IMR-90 (cell line): ENCODE measurements at regions not wholly inside any gene's neighbourhood (a gene's known extent, or its start where the extent isn't known, plus 50 kb on each side); places are given as distances from the start of the nearest gene placed in this dataset.

Experiments
- BHLHE40 ChIP-seq: fragments of 150-350 bp; IDR thresholded peaks from 2 replicates; pipeline ENCODE4 v1.6.1; 2016; ENCODE audit warnings: mild to moderate bottlenecking, low read depth, low read length
- CEBPB ChIP-seq: IDR thresholded peaks from 2 replicates; pipeline ENCODE4 v1.6.1; 2012; ENCODE audit warnings: low read depth, low read length, improper control_type of control experiment
- FOS ChIP-seq: fragments of 150-350 bp; IDR thresholded peaks from 2 replicates; pipeline ENCODE4 v1.6.1; 2016; ENCODE audit warnings: low read depth, low read length
- MAFK ChIP-seq: IDR thresholded peaks from 2 replicates; pipeline ENCODE4 v1.6.1; 2012; ENCODE audit warnings: low read depth, low read length, improper control_type of control experiment
- MAZ ChIP-seq: IDR thresholded peaks from 2 replicates; pipeline ENCODE4 v1.6.1; 2012; ENCODE audit warnings: low read depth, mild to moderate bottlenecking, low read length, improper control_type of control experiment, moderate library complexity, borderline replicate concordance
- MXI1 ChIP-seq: IDR thresholded peaks from 2 replicates; pipeline ENCODE4 v1.6.1; 2012; ENCODE audit warnings: low read depth, mild to moderate bottlenecking, low read length, moderate library complexity, borderline replicate concordance
- POLR2A ChIP-seq: IDR thresholded peaks from 2 replicates; pipeline ENCODE4 v1.6.1; 2012; ENCODE audit warnings: mild to moderate bottlenecking, low read depth, low read length
- RAD21 ChIP-seq: IDR thresholded peaks from 2 replicates; pipeline ENCODE4 v1.6.1; 2012; ENCODE audit warnings: low read length, improper control_type of control experiment
- TF ChIP-seq, protein P1 (sequence below): conservative IDR thresholded peaks from 2 replicates; pipeline ENCODE4 v1.5.1; 2012; ENCODE audit warnings: mild to moderate bottlenecking, low read depth, low read length, improper control_type of control experiment

DNA sequence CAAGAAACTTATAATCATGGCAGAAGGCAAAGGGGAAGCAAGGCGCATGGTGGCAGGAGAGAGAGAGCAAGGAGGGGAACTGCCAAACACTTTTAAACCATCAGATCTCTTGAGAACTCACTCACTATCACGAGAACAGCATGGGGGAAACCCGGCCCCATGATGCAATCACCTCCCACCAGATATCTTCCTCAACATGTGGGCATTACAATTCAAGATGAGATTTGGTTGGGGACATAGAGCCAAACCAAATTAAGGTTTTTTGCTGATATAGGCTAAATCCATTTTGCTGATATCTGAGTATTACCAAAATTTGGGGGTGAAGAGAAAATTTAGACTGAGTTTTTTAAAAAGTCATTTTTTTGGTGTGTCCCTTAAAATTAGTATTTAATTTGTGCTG lies 54.9 kb upstream of the TMX1 start:
- TF ChIP-seq BHLHE40 (no peak), POLR2A (no peak), FOS (no peak), CEBPB (no peak), MAZ (no peak), RAD21 (no peak), MAFK (peak; percentile 82), MXI1 (no peak)
- TF ChIP-seq, protein P1, sequence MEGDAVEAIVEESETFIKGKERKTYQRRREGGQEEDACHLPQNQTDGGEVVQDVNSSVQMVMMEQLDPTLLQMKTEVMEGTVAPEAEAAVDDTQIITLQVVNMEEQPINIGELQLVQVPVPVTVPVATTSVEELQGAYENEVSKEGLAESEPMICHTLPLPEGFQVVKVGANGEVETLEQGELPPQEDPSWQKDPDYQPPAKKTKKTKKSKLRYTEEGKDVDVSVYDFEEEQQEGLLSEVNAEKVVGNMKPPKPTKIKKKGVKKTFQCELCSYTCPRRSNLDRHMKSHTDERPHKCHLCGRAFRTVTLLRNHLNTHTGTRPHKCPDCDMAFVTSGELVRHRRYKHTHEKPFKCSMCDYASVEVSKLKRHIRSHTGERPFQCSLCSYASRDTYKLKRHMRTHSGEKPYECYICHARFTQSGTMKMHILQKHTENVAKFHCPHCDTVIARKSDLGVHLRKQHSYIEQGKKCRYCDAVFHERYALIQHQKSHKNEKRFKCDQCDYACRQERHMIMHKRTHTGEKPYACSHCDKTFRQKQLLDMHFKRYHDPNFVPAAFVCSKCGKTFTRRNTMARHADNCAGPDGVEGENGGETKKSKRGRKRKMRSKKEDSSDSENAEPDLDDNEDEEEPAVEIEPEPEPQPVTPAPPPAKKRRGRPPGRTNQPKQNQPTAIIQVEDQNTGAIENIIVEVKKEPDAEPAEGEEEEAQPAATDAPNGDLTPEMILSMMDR: no peak
